ENCODE measurements at regions not wholly inside any gene's neighbourhood (a gene's known extent, or its start where the extent isn't known, plus 50 kb on each side); places are given as distances from the start of the nearest gene placed in this dataset.

- TF ChIP-seq POLR2AphosphoS5 (IDR thresholded peaks at IDR 0.05) = no peak
- no peak for TF ChIP-seq CTCF (IDR thresholded peaks at IDR 0.05)
- TF ChIP-seq POLR2A (IDR thresholded peaks at IDR 0.05) = no peak
- no peak for TF ChIP-seq EP300 (IDR thresholded peaks at IDR 0.05; ENCODE audit: low read depth)
These were observed 91.1 kb downstream of the MINAR1 start for GRCh38 chr15:79523266-79523665.
